GM21737 (cell line): ENCODE measurements at regions not wholly inside any gene's neighbourhood (a gene's known extent, or its start where the extent isn't known, plus 50 kb on each side); places are given as distances from the start of the nearest gene placed in this dataset.

Source experiments
- ATAC-seq: cut with Tn5 transposase; IDR thresholded peaks from one replicate; pipeline ENCODE4 v1.9.1; 2021; ENCODE audit warnings: mild to moderate bottlenecking, moderate library complexity; ENCODE audit not compliant: unreplicated experiment

GRCh38 chr17:79165756-79166473, 91.3 kb downstream of the ENGASE start:
- no peak for ATAC-seq

DNA sequence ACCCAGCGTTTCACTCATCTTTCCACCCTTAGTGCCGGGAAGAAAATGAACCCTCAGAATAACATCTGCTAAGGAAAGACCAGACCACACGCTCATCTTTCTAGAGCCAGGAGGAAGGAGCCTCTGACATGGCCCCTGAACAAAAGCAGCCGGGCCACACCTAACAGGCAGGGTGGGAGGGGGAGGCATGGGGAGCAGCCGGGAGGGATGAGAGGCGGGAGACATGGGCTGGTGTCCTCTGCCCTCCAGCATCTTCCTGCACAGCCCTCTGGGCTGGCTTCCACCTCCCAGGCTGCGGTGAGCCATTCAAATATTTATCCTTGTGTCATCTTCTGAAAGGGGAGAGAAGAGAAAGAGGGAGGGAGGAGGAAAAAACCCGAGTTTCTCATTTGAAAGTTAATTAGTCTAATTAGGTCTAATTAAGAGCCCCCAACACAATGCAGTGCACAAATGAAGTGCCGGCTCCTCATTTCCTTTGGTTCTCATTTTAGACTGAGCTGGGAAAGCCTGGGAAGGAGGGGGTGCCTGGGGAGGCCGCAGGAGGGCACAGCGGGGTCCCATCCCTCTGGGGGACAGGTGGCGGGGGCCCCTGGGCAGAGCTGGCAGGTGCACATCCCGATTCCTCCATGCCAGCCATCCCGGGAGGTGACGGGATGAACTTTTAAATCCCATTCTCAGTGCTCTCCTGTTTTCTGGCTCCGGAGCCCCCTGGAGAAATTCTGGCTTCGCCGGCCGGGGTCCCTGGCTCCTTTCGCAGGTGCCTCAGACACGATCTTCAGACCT, 90.5 kb downstream of the ENGASE start:
- ATAC-seq, result no peak

DNA sequence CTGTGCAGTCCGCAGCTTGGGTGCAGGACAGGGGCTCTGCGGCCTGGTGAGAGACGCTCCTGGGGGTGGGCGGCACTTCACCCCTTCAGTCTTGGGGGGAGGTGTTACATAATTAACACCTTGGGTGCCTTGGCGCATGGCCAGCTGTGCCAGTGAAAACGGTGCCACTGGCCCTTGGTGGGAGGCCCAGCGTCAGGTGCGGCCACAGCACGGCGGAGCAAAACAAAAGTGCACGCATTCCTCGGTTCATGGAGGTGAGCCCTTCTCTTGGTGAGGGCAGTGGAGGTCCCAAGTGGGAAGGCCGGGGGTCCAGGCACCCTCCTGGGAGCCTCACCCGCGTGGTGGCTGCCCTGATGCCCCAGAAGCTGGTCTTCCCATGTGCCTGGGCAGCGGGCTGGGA, 89.8 kb downstream of the ENGASE start:
- no peak for ATAC-seq

DNA sequence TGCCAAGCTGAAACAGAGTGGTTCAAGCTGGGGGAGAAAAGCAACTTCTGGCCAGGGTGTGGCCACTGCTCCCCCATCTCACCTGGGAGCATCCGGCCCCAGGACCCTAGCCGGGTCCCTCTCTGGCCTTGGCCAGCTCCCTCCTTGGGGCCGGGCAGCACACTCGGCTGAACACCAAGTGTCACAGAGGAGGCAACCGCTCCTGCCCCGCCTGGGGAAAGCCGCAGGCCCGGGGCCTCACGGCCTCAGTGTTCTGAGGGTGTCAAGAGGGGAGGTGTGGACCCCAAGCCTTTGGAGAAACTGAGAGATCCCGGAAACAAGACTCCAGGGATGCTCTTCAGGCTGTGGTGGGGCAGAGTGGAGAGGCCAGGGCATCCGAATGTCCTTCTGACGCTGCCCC, 88.4 kb downstream of the ENGASE start:
- ATAC-seq, result no peak

DNA sequence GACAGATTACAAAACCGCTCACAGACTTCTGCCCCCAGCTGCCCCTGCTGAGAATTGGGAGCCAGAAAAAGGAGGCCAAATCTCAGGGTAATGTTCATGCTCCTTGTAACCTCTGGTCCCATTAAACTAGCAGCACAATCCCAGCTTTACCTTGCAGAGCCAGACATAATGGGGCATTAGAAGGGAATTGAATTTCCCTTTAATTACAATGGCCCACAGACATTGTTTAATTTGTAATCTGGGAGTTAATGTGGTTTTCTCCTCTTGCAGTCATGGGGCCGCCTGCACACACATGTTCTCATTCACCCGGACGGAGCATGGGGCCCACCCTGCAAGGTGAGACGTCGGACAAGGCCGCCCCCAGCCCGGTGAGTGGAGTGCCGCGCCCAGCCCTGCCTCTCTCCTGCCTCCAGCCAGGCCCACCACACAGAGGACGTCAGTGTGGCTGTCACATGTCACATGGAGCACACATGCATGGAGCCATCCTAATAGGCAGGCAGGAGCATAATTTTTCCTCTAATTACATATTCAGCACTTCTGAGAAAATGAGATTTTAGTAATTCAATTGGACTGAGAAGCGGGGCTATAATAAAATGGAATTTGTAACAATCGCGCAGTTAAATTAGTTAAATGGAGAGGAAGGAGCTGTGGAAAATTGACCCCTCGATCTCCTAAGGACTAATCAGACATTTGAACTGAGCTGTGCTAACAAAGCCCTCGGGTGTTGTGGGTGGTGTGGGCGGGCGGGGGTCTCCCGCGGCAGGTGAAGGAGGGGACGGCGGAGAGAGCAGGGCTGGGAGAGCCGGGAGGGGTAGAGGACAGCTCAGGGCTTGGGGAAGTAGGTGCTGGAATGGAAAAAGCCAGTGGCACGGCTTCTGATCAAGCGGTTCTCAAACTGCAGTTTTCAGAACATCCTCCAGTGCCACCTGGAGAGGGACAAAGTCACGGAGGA, 87.7 kb downstream of the ENGASE start:
- ATAC-seq, result no peak

- no peak for ATAC-seq
Measured at GRCh38 chr17:79160980-79161636, 86.5 kb downstream of the ENGASE start.

GRCh38 chr17:79159926-79160325, 85.3 kb downstream of the ENGASE start:
- ATAC-seq, result no peak

DNA sequence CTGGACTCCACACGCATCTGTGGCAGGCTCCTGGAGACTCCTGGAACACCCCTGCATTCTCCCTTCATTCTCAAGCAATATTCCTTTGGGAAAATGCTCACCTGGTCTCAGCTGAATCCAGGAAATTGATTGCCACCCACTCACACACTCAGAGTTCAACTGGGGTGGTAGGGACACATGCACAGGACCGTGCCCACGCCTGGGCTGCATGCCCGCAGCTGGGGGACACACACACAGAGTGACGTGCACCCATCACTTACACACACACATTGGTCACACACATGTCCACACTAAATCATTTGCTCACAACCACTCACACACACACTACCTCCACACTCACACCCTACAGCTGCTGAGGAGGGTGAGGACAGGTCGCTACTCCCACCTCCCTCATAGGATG, 84.8 kb downstream of the ENGASE start:
- ATAC-seq, result no peak

GRCh38 chr17:79156463-79157095, 82.0 kb downstream of the ENGASE start:
- no peak for ATAC-seq

DNA sequence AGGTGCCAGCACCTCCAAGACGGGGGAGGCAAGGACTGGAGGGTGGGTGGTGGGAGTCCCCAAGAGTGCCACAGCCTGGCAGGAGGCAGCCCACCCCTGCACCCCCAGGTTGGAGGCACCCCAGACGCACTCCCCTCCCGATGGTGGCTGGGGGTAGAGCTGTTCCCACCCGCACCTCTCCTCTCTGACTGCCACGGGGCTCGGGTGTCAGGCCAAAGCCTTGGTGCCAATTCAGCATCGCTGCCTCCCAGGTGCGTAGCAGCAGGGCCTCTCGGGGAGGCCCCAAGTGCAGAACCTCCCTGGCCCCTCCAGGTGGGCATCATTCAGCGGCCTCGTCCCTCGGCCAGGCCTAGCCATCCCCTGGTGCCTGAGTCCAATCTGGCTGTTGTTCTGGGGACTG, 81.1 kb downstream of the ENGASE start:
- ATAC-seq, result no peak

- ATAC-seq, result no peak
Measured at GRCh38 chr17:79154951-79155585, 80.4 kb downstream of the ENGASE start.

- ATAC-seq, result no peak
Measured at GRCh38 chr17:79154446-79154845, 79.8 kb downstream of the ENGASE start.

DNA sequence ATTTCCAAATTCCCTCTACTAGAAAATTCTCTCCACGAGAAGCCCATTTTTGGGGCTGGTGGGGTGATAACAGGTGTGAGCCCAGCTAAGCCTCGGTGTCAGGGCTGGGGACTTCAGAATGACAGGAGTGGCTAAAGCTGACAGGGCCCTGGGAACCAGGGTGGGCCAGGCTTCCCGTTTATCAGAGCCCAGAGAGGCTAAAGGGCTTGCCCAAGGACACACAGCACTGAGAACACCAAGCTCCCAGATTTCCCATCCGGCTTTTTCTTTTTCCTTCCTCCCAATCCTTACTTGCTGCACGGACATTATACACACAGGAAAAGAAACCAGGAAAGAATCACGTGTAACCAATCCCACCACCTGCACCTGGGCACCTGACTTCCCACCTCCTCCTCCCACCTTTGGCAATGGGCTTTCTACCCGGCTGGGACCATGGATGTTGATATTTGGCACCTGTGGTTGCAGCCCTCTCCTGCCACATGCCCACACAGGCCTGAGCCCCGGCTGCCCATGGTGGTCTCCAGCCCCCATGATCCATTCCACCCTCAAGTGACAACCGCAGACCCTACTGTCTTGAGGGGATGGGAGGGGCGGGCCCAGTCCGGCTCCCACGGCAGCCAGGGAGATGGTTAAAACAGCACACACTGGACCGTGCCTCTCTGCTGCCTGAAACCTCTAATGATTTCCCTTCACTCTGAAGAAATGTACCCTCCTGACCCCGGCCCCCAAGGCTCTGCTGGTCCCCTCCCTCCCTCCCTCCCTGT, 78.9 kb downstream of the ENGASE start:
- ATAC-seq, result no peak

DNA sequence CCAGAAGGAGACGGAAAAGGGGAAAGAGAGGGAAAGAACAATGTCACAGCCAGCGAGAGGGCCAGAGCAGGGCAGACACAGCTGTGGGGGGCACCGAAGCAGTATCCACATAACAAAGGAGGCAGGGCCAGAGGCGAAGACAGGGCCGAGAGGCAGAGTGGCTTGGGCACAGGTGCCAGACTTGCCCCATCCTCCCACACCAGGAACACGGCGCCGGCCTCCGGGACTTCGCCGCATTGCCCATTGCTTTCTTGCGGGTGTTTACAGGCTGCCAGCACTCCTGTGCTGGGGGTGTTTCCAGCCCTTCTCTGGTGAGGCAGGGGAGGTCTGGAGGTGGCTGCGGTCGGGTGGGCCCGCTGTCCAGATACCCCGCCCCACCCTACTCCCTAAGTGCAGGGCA, 78.0 kb downstream of the ENGASE start:
- ATAC-seq, result no peak

GRCh38 chr17:79152110-79152509, 77.5 kb downstream of the ENGASE start:
- no peak for ATAC-seq

GRCh38 chr17:79150799-79151198, 76.2 kb downstream of the ENGASE start:
- no peak for ATAC-seq

GRCh38 chr17:79150035-79150733, 75.6 kb downstream of the ENGASE start:
- ATAC-seq, result no peak

- ATAC-seq, result no peak
Measured at GRCh38 chr17:79148584-79148983, 74.0 kb downstream of the ENGASE start.
